Left lung (tissue), 4 donors: ENCODE measurements at regions not wholly inside any gene's neighbourhood (a gene's known extent, or its start where the extent isn't known, plus 50 kb on each side); places are given as distances from the start of the nearest gene placed in this dataset.

Experiments
- ATAC-seq: fragments of 200-7000 bp; cut with Tn5 transposase; one replicate; pipeline ENCODE4 v1.9.1; 2020; ENCODE audit warnings: moderate library complexity
- DNase-seq, 4 donors: peaks; one replicate each; pipeline ENCODE4 v3.0.0-alpha.2; 2013 to 2020
- H3K27ac ChIP-seq, 2 donors: fragments of 200-600 bp; sonication (generic) in 1 of 2; one replicate each; pipeline versions ENCODE4 v1.5.0 to v1.8.0; 2020 to 2021
- H3K27me3 ChIP-seq, 2 donors: fragments of 200-600 bp; sonication (generic) in 1 of 2; one replicate each; pipeline versions ENCODE4 v1.5.0 to v1.8.0; 2020 to 2021
- H3K36me3 ChIP-seq, 2 donors: fragments of 200-600 bp; sonication (generic) in 1 of 2; one replicate each; pipeline versions ENCODE4 v1.5.0 to v1.8.0; 2020 to 2021
- H3K4me1 ChIP-seq, 2 donors: fragments of 200-600 bp; one replicate each; pipeline ENCODE4 v1.8.0; 2021
- H3K4me3 ChIP-seq, 2 donors: fragments of 200-600 bp; sonication (generic) in 1 of 2; one replicate each; pipeline versions ENCODE4 v1.5.0 to v1.8.0; 2020 to 2021; ENCODE audit warnings: mild to moderate bottlenecking in 1 of 2
- H3K9me3 ChIP-seq, 2 donors: fragments of 200-600 bp; sonication (generic) in 1 of 2; one replicate each; pipeline versions ENCODE4 v1.5.0 to v1.8.0; 2020 to 2021
- CTCF ChIP-seq, 2 donors: fragments of 200-600 bp; sonication (generic) in 1 of 2; IDR thresholded peaks; one replicate each; pipeline versions ENCODE4 v1.5.0 to v1.8.0; 2021; ENCODE audit warnings: antibody characterized with exemption in 2 of 2
- intact Hi-C, 2 donors: fragments of 100-400 bp; cut with DNase I; formaldehyde crosslinking; loops; one replicate each; pipeline versions ENCODE4 v1.11.2 to v1.14.2; 2022
- donor health status: DM: no; HTN: yes; CAD: no.
- donor health status: DM: no; HTN: no; CAD: no.

- Histone ChIP-seq H3K4me1 (no peaks in the 10 kb centered on the region), H3K27me3 (no peaks in the 10 kb centered on the region), H3K36me3 (no peaks in the 10 kb centered on the region), H3K9me3 (peaks cover 0 to 9% of the 10 kb centered on the region in 2 donors), H3K27ac (no peak overlapping the region), H3K4me3 (no peak overlapping the region)
- intact Hi-C loops = no loop called here
- TF ChIP-seq CTCF (IDR thresholded peaks at IDR 0.05) = no peak
- ATAC-seq = no peak
- no peak for DNase-seq
Observed at GRCh38 chr13:83274679-83275078, 607.6 kb downstream of the SLITRK1 start.

GRCh38 chr13:83272652-83273240 is 609.5 kb downstream of the SLITRK1 start:
- Histone ChIP-seq H3K27ac (no peak overlapping the region), H3K9me3 (peaks cover 0 to 4% of the 10 kb centered on the region in 2 donors), H3K4me3 (no peak overlapping the region), H3K36me3 (no peaks in the 10 kb centered on the region), H3K4me1 (no peaks in the 10 kb centered on the region), H3K27me3 (no peaks in the 10 kb centered on the region)
- no peak for ATAC-seq
- intact Hi-C loops = no loop called here
- peak in 2 of 4 donors; percentile 10 to 13 for DNase-seq
- TF ChIP-seq CTCF (IDR thresholded peaks at IDR 0.05) = no peak

GRCh38 chr13:83272076-83272475 is 610.2 kb downstream of the SLITRK1 start:
- Histone ChIP-seq H3K27ac (no peak overlapping the region), H3K27me3 (no peaks in the 10 kb centered on the region), H3K4me1 (no peaks in the 10 kb centered on the region), H3K4me3 (no peak overlapping the region), H3K9me3 (peaks cover 0 to 2% of the 10 kb centered on the region in 2 donors), H3K36me3 (no peaks in the 10 kb centered on the region)
- ATAC-seq (no peak), DNase-seq (no peak)
- intact Hi-C loops = no loop called here
- no peak for TF ChIP-seq CTCF (IDR thresholded peaks at IDR 0.05)

- intact Hi-C loops = no loop called here
- no peak overlapping the region for H3K4me3 ChIP-seq
- H3K27ac ChIP-seq = no peak overlapping the region
- no peaks in the 10 kb centered on the region for H3K36me3 ChIP-seq
- ATAC-seq = no peak
- no peak for TF ChIP-seq CTCF (IDR thresholded peaks at IDR 0.05)
- DNase-seq = no peak
- H3K9me3 ChIP-seq = peaks cover 0 to 6% of the 10 kb centered on the region in 2 donors
- no peaks in the 10 kb centered on the region for H3K4me1 ChIP-seq
- H3K27me3 ChIP-seq = no peaks in the 10 kb centered on the region
Observed at GRCh38 chr13:83265279-83265678, 617.0 kb downstream of the SLITRK1 start.

GRCh38 chr13:83248751-83249150 is 633.5 kb downstream of the SLITRK1 start:
- ATAC-seq (no peak), DNase-seq (no peak)
- no peaks in the 10 kb centered on the region for H3K27me3 ChIP-seq
- no peak overlapping the region for H3K27ac ChIP-seq
- H3K4me3 ChIP-seq = no peak overlapping the region
- peaks cover 0 to 17% of the 10 kb centered on the region in 2 donors for H3K9me3 ChIP-seq
- TF ChIP-seq CTCF (IDR thresholded peaks at IDR 0.05) = no peak
- H3K4me1 ChIP-seq = no peaks in the 10 kb centered on the region
- no peaks in the 10 kb centered on the region for H3K36me3 ChIP-seq
- intact Hi-C loops = no loop called here
